HL-60 (cell line): ENCODE measurements at regions not wholly inside any gene's neighbourhood (a gene's known extent, or its start where the extent isn't known, plus 50 kb on each side); places are given as distances from the start of the nearest gene placed in this dataset.

Source experiments
- DNase-seq, 2 experiments: peaks; one replicate each; pipeline ENCODE4 v3.0.0-alpha.2; 2010 to 2020; ENCODE audit warnings: low read depth in 1 of 2, low spot score in 1 of 2
- H3K27ac ChIP-seq: fragments of 250-450 bp; sonication (Bioruptor Pico); replicated peaks from 2 replicates; pipeline ENCODE4 v1.5.1; 2020; ENCODE audit warnings: mild to moderate bottlenecking, moderate library complexity
- H3K27me3 ChIP-seq: fragments of 250-450 bp; sonication (Bioruptor Pico); 2 replicates; pipeline ENCODE4 v1.5.1; 2021; ENCODE audit warnings: mild to moderate bottlenecking, moderate library complexity; ENCODE audit not compliant: insufficient read depth, poor library complexity, severe bottlenecking
- H3K4me3 ChIP-seq: replicated peaks from 2 replicates; pipeline ENCODE4 v1.5.1; 2011; ENCODE audit warnings: mild to moderate bottlenecking, control low read depth, low read length; ENCODE audit not compliant: insufficient read depth
- CTCF ChIP-seq: IDR thresholded peaks from one replicate; pipeline ENCODE4 v1.5.1; 2011; ENCODE audit warnings: low read length, control low read depth, inconsistent platforms; ENCODE audit not compliant: insufficient read depth
- GABPA ChIP-seq: IDR thresholded peaks from 2 replicates; pipeline ENCODE4 v1.6.1; 2012; ENCODE audit warnings: low read depth
- POLR2AphosphoS5 ChIP-seq: IDR thresholded peaks from 2 replicates; pipeline ENCODE4 v1.6.1; 2012; ENCODE audit warnings: low read depth
- REST ChIP-seq: IDR thresholded peaks from 2 replicates; pipeline ENCODE4 v1.6.1; 2012; ENCODE audit warnings: low read depth; ENCODE audit not compliant: insufficient replicate concordance
- SPI1 ChIP-seq: IDR thresholded peaks from 2 replicates; pipeline ENCODE4 v1.6.1; 2012; ENCODE audit warnings: low read depth, mild to moderate bottlenecking, borderline replicate concordance

GRCh38 chr11:111168871-111169270, 76.7 kb upstream of the POU2AF2 start:
- DNase-seq: no peak

GRCh38 chr11:111167666-111168065, 77.9 kb upstream of the POU2AF2 start:
- TF ChIP-seq CTCF (no peak), POLR2AphosphoS5 (no peak), SPI1 (no peak), REST (no peak), GABPA (no peak)
- no peaks in the 10 kb centered on the region for H3K27me3 ChIP-seq
- H3K4me3 ChIP-seq: no peak overlapping the region
- no peak overlapping the region for H3K27ac ChIP-seq
- no peak for DNase-seq

More at GRCh38 chr11:111168871-111169270, 76.7 kb upstream of the POU2AF2 start:
- Histone ChIP-seq H3K27ac (no peak overlapping the region), H3K27me3 (no peaks in the 10 kb centered on the region), H3K4me3 (no peak overlapping the region)
- TF ChIP-seq POLR2AphosphoS5 (no peak), GABPA (no peak), REST (no peak), SPI1 (no peak), CTCF (no peak)

- TF ChIP-seq CTCF (no peak), REST (no peak), POLR2AphosphoS5 (no peak), SPI1 (no peak), GABPA (no peak)
- DNase-seq: no peak
- Histone ChIP-seq H3K27me3 (no peaks in the 10 kb centered on the region), H3K4me3 (no peak overlapping the region), H3K27ac (no peak overlapping the region)
These were observed 78.9 kb upstream of the POU2AF2 start for GRCh38 chr11:111166598-111166997.
